Aorta (tissue), 2 donors: ENCODE measurements at regions not wholly inside any gene's neighbourhood (a gene's known extent, or its start where the extent isn't known, plus 50 kb on each side); places are given as distances from the start of the nearest gene placed in this dataset.

ENCODE experiments used
- microRNA-seq, 2 donors: library from miRNA; unstranded; fragments of <30 nt; microRNA quantifications; one replicate each; pipeline ENCODE4 v1.2.0, GENCODE V29; 2020
- donor health status: DM: no; HTN: no; CAD: no.
- donor health status: DM: yes; HTN: yes; CAD: no.

Small RNAs in the stretch of these regions (microRNA-seq; reads per million reads assigned to microRNA genes)
- gene MIR1202 = 0 reads per million in 2 donors
